DOHH2 (cell line): ENCODE measurements at regions not wholly inside any gene's neighbourhood (a gene's known extent, or its start where the extent isn't known, plus 50 kb on each side); places are given as distances from the start of the nearest gene placed in this dataset.

Experiments
- H3F3A ChIP-seq: fragments of 200-600 bp; sonication (generic), shearing (Covaris generic); 2 replicates; pipeline ENCODE4 v1.6.0; 2016; ENCODE audit warnings: antibody characterized with exemption, mild to moderate bottlenecking; ENCODE audit not compliant: control insufficient read depth, insufficient read depth
- H3K27ac ChIP-seq: fragments of 200-600 bp; sonication (generic); 2 replicates; pipeline ENCODE4 v1.5.1; 2014; ENCODE audit warnings: low read depth, mild to moderate bottlenecking, low read length, moderate library complexity
- H3K27me3 ChIP-seq: fragments of 200-600 bp; sonication (generic); 2 replicates; pipeline ENCODE4 v1.6.1; 2014; ENCODE audit warnings: mild to moderate bottlenecking, low read length, mixed read lengths; ENCODE audit not compliant: control insufficient read depth
- H3K36me3 ChIP-seq: fragments of 200-600 bp; sonication (generic); 2 replicates; pipeline ENCODE4 v1.6.1; 2014; ENCODE audit warnings: mild to moderate bottlenecking, low read length, moderate library complexity, mixed read lengths; ENCODE audit not compliant: control insufficient read depth
- H3K4me1 ChIP-seq: fragments of 200-600 bp; sonication (generic); 2 replicates; pipeline ENCODE4 v1.6.1; 2014; ENCODE audit warnings: mild to moderate bottlenecking, low read length, mixed read lengths; ENCODE audit not compliant: control insufficient read depth
- H3K4me2 ChIP-seq: fragments of 200-600 bp; sonication (generic); 2 replicates; pipeline ENCODE4 v1.6.0; 2014; ENCODE audit warnings: mild to moderate bottlenecking, low read length, moderate library complexity
- H3K4me3 ChIP-seq: fragments of 200-600 bp; sonication (generic); 2 replicates; pipeline ENCODE4 v1.5.1; 2014; ENCODE audit warnings: mild to moderate bottlenecking, low read length, mixed read lengths
- H3K79me2 ChIP-seq: fragments of 200-600 bp; sonication (generic); 2 replicates; pipeline ENCODE4 v1.6.1; 2014; ENCODE audit warnings: mild to moderate bottlenecking, low read length, mixed read lengths; ENCODE audit not compliant: control insufficient read depth
- H3K9me2 ChIP-seq: fragments of 200-600 bp; sonication (generic); replicated peaks from 2 replicates; pipeline ENCODE4 v1.6.1; 2014; ENCODE audit warnings: mild to moderate bottlenecking, low read length, mixed read lengths; ENCODE audit not compliant: control insufficient read depth
- H3K9me3 ChIP-seq: fragments of 200-600 bp; sonication (generic); 2 replicates; pipeline ENCODE4 v1.6.1; 2014; ENCODE audit warnings: antibody characterized with exemption, low read length, mixed read lengths; ENCODE audit not compliant: control insufficient read depth, insufficient read depth
- H4K20me1 ChIP-seq: fragments of 200-600 bp; sonication (generic); 2 replicates; pipeline ENCODE4 v1.6.0; 2014; ENCODE audit warnings: low read depth, mild to moderate bottlenecking, antibody characterized with exemption, low read length, moderate library complexity; ENCODE audit not compliant: control insufficient read depth, insufficient read depth
- EZH2phosphoT487 ChIP-seq: fragments of 200-600 bp; sonication (generic); IDR thresholded peaks from 2 replicates; pipeline ENCODE4 v1.6.1; 2017; ENCODE audit warnings: borderline replicate concordance, mild to moderate bottlenecking, antibody characterized with exemption, low read length, moderate library complexity, mixed read lengths
- TF ChIP-seq, protein P1 (sequence below): fragments of 200-600 bp; sonication (generic); IDR thresholded peaks from one replicate; pipeline ENCODE4 v1.5.1; 2014; ENCODE audit warnings: antibody characterized with exemption, mild to moderate bottlenecking, low read depth, low read length; ENCODE audit not compliant: poor library complexity, severe bottlenecking

DNA sequence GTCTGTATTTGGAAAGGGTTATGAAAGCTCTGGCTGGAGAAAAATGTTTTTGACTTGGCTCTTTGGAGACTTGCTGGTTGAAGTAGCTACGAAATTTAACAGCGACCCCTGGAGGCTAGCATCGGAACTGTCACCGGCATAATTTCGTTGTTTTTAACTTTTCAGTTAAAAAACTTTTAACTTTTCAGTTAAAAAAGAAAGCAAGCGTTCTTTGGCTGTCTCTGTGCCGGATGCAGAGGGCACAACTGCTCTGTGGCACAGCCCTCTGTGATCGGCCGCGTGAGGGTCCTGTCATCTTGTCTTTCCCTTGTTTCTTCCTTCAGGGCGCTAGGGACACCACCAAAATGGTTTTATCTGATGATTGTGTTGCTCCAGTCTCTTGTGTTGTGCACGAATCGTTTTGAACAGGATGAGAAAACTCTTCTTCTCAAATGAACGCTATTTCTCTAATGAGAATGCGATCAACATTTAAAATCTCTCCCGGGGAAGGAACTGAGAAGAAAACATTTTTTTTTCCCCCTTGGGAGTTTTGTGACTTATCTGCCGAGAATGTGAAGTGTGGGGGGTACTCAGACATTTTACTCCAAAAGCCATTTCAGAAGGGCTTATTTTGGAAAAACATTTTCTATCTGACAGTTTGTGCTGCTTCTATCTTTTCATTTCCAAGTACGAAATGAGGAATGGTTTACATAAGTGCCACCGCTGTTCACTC lies 57.1 kb downstream of the ADCYAP1 start:
- TF ChIP-seq, protein P1, sequence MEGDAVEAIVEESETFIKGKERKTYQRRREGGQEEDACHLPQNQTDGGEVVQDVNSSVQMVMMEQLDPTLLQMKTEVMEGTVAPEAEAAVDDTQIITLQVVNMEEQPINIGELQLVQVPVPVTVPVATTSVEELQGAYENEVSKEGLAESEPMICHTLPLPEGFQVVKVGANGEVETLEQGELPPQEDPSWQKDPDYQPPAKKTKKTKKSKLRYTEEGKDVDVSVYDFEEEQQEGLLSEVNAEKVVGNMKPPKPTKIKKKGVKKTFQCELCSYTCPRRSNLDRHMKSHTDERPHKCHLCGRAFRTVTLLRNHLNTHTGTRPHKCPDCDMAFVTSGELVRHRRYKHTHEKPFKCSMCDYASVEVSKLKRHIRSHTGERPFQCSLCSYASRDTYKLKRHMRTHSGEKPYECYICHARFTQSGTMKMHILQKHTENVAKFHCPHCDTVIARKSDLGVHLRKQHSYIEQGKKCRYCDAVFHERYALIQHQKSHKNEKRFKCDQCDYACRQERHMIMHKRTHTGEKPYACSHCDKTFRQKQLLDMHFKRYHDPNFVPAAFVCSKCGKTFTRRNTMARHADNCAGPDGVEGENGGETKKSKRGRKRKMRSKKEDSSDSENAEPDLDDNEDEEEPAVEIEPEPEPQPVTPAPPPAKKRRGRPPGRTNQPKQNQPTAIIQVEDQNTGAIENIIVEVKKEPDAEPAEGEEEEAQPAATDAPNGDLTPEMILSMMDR = peak; percentile 90
- no peak for TF ChIP-seq EZH2phosphoT487
- Histone ChIP-seq H3K27me3 (no peaks in the 10 kb centered on the region), H3K79me2 (no peaks in the 10 kb centered on the region), H3K27ac (no peak overlapping the region), H3K9me3 (no peaks in the 10 kb centered on the region), H4K20me1 (no peaks in the 10 kb centered on the region), H3F3A (no peaks in the 10 kb centered on the region), H3K9me2 (no peaks in the 10 kb centered on the region), H3K36me3 (no peaks in the 10 kb centered on the region), H3K4me1 (no peaks in the 10 kb centered on the region), H3K4me2 (no peak overlapping the region; the same call in 1 of the 2 replicates), H3K4me3 (no peak overlapping the region)

DNA sequence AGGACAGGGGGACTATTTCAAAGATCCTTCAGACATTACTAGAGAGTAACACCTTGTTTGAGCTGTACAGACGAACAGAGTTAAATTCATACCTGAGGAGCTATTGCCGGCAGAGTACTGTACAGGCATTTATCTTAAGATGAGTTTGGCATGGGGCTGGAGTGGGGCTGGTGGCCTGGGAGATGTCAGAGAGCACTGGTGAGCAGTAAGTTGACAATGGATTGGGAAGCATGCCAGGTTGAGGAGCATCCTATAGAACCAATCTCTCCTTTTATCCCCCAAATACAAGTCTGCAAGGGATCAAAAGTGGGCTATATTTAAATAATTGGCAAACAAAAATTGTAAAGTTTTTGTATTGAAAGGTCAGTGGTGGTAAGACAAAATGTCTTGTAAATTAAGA lies 58.6 kb downstream of the ADCYAP1 start:
- H3K9me2 ChIP-seq = no peaks in the 10 kb centered on the region
- no peaks in the 10 kb centered on the region for H3K36me3 ChIP-seq
- H3K79me2 ChIP-seq = no peaks in the 10 kb centered on the region

DNA sequence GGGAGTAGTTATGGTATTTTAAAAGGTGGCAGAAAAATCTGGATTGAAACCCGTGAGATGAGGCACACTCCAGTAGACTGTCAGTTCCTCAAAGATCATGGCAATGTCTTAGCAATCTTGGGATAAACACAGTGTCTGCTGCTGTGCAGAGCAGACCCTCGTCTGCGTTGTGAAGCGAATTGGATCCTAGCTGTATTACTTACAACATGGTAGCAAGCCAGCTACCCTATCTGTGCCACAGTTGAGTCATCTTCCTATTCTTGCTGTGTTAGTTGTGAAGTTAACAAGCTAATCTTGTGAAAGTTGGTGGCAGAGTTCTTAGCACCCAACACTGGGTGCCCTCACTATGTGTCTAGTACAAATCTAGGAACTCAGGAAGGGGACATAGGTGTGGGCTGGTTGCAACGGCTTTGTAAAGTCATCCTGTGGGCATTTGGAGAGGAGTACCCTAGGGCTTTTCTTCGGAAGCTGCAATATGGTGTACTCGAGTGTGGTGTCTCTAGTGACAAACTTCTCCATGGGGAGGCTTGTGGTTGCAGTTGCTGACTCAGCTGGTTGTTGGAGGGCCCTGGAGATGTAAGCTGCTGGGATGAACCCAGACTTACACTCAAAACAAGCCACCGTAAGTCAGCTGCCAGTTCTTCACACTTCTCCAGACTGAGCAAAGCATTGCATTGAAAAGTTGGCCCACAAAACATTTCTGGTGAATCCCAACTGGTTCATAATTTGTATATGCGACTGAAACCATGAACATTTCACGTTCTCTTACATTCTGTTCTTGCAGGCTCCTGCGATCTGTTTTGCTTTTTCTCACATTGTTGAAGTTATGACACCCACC lies 61.5 kb downstream of the ADCYAP1 start:
- Histone ChIP-seq H3F3A (no peaks in the 10 kb centered on the region), H3K36me3 (no peaks in the 10 kb centered on the region), H3K27ac (no peak overlapping the region), H3K4me3 (no peak overlapping the region), H3K9me2 (no peaks in the 10 kb centered on the region), H3K79me2 (no peaks in the 10 kb centered on the region), H3K4me1 (no peaks in the 10 kb centered on the region), H3K9me3 (no peaks in the 10 kb centered on the region), H3K4me2 (no peak overlapping the region), H3K27me3 (no peaks in the 10 kb centered on the region), H4K20me1 (no peaks in the 10 kb centered on the region)
- TF ChIP-seq, protein P1 = no peak
- no peak for TF ChIP-seq EZH2phosphoT487

More for the DNA sequence above, 58.6 kb downstream of the ADCYAP1 start:
- Histone ChIP-seq H3K9me3 (no peaks in the 10 kb centered on the region), H3K27ac (no peak overlapping the region), H3F3A (no peaks in the 10 kb centered on the region), H4K20me1 (no peaks in the 10 kb centered on the region), H3K4me1 (no peaks in the 10 kb centered on the region), H3K4me2 (no peak overlapping the region), H3K27me3 (no peaks in the 10 kb centered on the region), H3K4me3 (no peak overlapping the region)
- TF ChIP-seq, protein P1 = no peak
- TF ChIP-seq EZH2phosphoT487 = no peak
